Stimulated activated CD8-positive, alpha-beta memory T cell treated with anti-CD3 and anti-CD28 coated beads, Interleukin-15, amount 100 ng/mL, for 48 hours (primary cell): ENCODE measurements at regions not wholly inside any gene's neighbourhood (a gene's known extent, or its start where the extent isn't known, plus 50 kb on each side); places are given as distances from the start of the nearest gene placed in this dataset.

ENCODE experiments used
- DNase-seq, 2 donors: peaks; one replicate each; pipeline ENCODE4 v3.0.0-alpha.2; 2020; ENCODE audit warnings: low read depth in 2 of 2

DNA sequence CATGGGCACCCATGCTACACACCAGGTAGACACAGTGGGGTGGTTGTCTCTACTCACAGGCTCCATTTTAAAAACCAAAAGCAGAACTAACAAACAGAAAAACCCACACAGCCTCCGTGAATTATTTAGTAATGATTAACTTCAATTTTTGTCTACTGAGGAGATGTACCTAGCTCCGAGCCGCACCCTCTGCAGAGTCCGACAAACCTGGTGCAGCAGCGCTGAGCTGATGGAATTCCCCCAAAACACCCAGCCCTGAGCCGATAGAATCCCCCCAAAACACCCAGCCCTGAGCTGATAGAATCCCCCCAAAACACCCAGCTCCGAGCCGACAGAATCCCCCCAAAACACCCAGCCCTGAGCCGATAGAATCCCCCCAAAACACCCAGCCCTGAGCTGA, 927.0 kb downstream of the BRD1 start:
- no peak for DNase-seq

DNA sequence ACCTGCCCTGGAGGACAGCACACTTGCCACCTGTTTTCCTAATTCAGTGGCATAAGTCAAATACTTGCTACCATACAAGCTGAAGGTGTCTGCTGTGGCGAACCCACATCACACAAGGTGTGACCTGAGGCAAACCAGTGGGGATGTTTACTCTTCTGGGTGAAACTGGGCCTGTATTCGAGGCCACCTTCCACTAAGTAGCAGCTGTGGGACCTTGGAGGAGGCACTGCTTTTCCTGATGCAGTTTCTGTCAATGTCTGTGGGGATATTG, 927.4 kb downstream of the BRD1 start:
- DNase-seq: no peak

DNA sequence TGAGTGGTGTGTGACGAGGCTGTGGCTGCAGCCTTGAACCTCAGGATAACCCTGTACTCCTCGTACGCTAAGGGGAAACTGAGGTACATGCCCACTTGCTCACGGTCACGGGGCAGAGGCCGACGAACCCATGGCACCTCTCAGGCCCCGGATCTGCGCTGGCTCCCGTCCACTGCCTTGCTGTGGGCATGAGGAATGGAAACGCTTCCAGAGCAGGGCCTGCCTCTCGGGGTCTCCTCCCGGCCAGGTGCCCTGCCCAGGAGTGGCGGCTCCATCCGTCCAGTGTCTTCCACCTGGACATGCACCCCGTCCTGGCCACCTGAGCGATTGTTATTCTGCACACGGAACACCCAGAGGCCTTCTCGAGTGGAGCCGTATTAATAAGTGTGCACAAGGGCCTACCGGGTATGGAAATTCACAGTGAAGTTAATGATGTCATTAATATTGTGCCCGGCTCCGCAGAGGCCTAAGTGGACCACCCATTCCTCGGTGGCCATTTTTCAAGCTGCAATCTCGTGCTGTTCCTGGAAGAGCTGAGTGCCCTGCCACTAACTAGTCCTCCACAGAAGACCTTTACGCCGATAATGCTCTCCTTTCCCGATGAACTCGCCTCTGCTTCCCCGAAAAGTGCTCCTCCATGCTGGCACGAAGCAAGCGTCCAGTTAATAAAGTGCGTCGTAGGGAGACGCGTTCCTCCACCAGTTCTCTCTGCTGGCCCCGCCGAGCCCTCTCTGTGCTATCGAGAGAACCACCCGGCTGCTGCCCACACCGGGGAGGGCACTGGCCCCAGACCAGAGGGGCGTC, 927.9 kb downstream of the BRD1 start:
- DNase-seq: no peak

DNA sequence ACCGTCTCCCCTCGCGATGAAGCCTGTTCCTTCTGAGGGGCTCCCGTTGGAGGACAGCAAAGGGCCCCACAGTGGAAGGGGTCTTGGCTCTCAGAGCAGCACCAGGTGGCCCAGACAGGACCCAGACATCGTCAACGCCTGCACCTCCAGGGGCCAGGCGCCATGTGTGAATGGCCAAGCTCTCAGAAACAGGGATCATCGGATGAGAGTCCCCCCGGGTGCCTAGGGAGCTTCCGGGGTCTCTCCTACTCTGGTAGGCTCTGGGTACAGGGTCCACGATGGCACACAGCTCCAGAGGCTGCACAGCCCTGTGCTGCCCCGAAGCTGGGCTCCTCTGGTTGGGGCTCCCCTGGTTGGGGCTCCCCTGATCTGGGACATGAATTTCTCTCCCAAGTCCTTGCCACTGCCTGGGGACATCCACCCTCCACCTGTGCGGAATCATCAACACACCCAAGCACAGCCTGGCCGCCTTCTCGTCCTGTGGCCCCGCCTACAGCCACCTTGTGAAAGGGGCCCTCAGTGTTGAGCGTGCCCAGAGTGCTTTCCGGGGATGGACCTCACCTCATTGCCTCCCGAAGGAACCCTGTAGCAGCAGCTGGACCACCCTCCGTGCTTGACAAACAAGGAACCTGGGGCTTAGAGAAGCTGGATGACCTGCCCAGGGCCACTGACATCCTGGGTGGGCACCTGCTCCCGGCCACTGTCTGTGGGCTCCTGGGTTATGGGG, 929.0 kb downstream of the BRD1 start:
- DNase-seq: no peak

DNA sequence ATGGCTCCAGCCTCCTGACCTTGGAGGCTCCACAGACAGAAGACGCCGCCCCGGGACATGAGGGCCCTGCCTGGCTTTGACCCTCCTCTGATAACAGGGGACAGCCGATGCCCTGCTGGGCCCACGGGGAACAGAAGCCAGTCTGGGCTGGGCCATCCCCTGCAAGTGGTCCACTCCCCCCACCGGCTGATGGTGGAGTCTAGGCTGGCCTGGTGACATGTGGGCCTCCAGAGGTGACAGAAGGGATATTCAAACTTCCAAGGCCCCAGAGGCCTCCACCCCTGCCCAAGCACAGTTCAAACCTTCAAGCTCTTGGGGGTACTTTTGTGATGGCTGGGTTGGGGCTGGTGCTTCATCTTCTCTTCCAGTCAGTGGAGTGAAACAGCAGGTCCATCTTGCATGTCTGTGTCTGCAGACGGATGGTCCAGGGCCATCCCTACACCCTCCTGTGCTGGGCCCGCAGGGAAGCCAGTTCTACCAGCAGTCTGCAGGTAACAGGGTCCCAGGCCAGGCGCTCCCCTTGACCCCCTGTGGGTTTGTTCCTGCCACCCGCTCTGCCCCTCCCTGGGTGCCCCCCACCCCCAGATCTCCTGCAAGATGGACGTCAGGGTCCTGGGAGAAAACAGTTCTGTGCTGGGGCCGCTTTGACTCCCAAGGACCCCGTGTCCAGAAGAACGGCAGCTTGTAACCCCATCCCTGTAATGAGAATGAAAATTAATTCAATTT, 929.9 kb downstream of the BRD1 start:
- DNase-seq: no peak

DNA sequence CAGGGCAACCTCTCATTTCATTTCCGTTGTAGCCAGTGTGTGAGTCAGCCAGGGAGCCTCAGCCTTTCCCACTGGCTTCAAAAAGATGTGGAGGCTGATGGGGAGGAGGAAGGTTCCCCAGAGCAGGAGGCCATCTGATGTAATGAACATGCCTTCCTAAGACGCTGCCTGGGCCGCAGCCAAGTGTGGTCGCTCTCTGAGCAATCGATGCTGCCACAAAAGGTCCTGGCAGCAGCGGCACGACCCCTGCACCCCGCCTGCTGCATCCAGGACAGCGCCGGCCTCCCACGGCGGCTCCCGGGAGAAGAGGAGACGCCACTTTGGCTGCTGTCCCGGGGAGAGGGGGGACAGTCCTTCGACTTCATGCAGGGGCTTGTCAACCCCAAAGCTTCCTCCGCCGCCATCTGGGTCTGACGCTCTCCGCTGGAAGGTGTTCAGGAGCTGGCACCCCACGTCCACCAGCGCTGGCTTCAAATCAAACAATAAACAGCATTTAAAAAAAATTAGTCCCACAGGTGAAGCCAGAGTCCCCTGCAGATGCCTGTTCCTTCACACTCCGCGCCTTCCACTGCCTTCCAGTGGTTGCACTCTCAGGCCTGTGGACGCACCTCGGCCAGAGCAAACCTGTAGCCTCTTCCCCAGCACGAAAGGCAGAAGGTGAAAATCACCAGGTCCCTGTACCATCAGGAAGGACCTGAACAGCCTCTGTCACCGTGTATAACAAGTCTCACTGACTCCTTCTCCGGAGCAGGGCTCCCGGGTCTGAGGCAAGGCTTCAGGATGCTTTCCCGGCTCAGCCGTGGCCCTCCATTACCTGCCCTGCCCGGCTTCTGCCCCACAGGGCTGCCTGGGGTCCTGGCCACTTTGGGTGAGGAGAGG, 930.7 kb downstream of the BRD1 start:
- no peak for DNase-seq

DNA sequence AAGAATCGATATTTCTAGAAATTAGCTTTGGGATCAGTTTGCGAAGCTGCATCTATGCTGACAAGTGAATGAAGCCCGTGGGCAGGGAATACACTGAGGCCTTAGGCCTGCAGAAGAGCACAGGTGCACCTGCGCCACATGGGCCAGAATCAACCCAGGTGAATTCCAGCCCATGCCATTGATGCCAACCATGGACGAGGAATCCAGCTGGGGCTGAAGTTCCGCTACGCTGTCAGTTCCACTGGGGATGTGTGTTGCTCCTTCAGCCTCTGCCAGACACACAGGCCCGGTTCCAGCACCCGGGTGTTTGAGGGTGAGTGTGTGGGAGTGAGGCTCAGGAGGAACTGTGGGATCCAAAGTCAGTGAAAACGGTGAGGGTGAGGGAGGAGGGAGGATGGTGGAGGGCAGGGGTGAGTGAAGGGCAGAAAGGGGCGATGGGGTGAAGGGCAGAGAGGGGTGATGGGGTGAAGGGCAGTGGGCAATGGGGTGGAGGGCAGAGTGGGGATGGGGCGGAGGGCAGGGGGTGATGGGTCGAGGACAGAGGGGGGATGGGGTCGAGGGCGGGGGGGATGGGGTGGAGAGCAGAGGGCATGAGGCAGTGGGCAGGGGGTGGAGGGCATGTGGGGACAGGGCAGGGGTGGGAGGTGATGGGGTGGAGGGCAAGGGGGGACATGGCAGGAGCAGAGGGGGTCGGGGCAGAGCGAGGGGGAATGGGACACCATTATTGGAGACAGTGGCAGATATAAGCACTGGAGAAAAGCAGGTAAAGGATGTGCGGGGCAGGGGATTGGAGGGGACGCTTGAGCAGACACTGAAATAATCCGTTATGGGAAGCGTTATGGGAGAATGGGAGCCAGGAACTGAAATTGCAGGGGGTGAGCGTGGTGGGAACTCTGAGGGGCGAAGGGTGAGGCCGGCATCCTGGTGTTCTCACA, 931.6 kb downstream of the BRD1 start:
- DNase-seq: no peak

DNA sequence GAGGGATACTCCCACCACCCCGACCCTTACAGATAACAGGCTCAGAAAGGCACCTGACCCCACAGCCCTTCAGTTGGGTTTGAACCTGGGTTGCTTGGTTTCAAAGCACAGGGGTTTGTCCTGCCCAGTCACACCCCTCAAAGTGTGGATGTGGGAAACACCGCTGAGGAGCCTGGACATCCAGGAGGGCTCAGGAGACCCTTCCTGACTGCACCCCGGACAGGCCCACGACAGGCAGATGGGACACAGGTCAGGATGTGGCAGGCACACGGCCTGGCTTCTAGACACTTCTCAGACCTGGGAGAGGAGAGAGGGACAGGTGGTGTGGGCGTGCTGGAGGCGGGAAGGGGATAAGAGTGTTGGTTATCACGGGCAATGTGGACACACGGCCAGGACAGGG, 932.3 kb downstream of the BRD1 start:
- DNase-seq: no peak

DNA sequence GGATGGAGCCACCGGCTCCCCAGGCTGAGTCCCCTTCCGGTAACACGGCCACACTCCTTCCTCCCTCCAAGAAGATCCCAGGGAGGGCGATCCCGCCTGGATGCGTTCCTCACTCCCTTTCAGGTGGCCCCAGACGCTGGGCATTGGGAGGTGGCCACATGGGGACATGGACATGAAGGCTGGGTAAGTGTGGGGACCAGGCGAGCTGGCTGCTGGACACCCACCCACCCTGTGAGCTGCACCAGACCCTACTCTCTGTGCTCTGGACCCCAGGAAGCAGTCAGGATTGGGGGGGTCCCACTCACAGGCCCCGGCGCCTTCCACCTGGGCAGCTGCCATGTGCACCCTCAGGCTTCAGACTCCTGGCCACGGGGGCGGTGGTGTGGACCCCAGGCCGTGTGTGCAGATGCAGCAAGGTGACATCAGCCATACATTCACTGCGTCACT, 932.8 kb downstream of the BRD1 start:
- no peak for DNase-seq

DNA sequence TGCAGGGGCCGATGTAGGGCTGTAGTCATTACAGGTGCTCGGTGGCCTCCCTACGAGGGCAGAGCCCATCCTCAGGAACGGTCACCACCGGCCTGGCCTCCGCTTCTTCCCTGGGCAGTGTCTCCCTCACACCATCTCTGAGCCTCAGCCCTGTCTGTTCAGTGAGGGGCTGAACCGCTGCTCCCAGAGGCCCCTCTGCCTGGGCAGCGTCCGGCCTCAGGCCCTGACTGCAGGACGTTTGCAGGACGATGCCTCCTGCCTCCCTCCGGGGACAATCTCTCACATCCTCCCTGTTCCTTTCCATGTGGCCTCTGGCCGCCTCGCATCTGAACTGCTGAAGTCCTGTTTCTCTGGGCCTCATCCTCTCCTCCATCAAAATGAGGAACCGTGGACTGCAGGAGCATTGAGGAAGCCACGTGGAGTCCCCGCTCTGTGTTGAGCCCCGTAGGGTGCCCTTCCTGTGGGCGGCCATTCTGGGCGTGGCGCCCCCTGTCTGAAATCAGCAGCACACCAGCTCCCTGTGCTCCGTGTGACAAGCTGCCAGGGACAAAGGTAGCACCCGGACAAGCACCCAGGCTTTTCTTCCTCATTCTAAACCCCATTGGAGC, 933.5 kb downstream of the BRD1 start:
- no peak for DNase-seq

DNA sequence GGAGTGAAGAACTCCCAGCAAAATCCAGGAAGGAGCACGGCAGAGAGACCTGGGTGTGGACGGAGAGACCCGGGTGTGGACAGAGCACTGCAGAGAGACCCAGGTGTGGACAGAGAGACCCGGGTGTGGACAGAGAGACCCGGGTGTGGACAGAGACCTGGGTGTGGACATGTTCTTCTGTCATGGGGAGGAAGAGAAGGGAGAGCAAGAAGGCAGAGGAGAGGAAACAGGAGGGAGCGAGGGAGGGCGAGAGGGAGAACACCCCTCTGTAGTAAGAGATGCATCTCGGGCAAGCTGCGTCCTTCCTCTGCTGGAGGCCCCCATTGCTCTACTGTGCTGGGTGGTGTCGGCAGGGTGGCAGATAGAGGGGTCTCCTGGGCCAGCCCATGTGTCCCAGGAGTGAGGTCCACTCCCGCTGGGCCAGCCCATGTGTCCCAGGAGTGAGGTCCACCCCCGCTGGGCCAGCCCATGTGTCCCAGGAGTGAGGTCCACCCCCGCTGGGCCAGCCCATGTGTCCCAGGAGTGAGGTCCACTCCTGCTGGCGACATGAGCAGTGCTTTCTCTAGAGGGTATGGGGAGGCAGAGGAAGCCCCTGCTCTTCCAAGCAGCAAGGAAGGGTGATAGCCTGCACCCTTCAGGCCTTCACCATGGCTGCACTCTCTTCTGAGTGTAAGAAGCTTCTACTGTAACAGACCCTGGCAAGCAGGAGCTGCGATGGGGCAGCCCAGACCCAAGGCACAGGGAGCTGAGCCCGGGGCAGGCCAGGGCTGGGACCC, 934.2 kb downstream of the BRD1 start:
- DNase-seq: no peak

DNA sequence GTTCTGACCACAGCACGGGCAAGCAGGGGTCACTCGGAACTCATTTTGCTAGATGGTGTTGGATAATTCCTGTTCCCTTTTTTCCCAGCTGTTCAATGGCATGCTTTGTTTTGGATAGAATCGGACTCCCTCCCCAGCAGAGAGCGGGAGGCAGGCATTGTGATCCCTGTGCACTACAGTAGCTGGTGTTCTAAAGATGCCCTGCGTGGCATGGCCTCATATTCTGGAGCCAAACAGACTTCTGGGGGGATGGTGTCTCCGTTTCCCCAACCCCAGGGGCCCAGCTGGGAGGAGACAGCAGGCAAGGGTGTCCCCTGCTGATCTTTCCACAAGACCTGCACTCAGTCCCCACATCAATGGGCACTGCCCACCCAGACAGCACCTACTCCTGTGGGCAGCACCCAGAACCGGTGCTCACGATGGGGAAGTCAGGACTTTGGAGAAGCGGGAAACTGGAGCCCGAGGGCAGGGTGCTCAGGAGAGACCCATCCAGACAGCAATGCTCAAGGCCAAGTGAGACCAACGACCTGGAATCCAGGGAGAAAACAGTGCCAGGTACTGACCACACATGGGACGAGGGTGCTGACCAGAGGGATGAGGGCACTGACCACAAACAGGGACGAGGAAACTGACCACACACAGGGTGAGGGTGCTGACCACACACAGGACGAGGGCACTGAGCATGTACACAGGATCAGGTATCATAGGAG, 934.9 kb downstream of the BRD1 start:
- no peak for DNase-seq

DNA sequence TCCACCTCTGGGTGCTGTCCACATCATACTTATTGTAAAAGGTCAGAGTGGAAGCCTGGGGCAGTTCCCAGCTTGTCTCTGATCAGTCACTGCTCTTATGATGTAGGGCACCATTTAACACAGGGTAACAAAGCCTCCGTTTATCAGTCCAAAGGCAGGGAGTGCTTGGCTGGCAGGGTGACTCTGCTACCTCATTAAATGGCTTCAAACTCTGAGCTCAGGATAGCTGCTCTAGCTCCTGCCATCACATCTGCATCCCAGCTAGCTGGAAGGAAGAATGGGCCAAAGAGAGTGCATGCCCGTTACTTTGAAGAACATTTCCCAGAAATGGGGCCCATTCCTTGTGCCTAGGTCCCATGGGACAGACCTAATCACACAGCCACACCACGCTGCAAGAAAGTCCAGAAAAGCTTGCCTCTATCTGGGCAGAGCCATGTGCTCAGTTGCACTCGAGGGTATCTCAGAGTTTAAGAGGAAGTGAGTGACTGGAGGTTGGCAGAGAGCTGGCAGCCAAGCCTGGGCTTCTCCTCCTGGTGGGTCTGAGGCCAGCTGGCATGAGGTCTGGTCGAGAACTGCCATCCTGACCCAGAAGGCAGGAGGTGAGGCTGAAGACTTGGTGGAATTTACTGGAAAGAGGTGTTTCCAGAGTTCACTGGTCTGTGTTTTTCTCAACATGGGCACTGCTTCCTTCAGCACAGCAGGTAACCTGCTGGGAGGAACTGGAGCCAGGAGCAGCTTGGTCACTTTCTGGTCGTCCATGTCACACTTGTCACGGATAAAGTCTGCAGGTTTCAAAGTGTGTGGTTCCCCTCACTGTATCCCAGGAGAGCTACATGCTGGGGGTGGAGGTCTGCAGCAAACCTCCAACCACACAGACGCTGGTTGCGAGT, 935.7 kb downstream of the BRD1 start:
- no peak for DNase-seq

DNA sequence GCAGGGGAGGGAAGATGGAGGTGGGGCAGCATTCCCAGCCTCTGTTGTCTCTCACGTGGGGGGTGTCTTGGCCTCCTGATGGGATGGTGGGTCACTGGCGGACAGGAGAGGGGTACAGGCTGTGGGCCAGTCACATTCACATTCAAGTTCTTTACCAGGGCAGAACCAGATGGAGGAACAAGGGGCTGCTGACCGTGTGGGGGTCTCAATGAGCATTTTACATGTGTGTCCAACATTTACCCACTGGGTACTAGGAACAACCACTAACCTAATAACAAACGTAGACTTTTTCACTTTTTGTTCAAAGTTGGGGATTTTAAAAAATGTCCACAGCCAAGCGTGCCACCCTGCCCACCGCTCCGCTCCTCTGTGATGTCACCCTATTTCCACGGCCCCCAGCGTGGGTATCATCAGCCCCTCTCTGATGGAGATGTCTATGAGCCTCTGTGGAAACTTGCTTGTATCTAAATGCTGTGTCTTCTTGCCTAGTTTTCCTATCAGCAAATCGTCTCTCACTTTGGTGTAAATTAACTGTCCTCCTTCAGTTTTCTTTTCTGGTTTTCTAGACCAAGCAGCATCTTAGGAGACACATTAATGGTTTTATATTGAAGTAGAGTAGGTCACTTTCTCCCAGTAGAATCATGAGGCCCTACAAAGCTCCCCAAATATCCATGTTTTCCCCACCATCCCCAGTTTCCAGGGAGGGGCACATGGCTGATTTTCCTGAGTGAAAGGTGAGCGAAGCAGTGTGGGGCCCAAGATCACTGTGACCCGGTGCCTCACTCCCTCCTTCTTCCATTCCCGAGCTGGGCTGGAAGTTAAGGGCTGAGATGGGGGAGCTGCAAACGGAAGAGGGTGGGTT, 936.7 kb downstream of the BRD1 start:
- no peak for DNase-seq

DNA sequence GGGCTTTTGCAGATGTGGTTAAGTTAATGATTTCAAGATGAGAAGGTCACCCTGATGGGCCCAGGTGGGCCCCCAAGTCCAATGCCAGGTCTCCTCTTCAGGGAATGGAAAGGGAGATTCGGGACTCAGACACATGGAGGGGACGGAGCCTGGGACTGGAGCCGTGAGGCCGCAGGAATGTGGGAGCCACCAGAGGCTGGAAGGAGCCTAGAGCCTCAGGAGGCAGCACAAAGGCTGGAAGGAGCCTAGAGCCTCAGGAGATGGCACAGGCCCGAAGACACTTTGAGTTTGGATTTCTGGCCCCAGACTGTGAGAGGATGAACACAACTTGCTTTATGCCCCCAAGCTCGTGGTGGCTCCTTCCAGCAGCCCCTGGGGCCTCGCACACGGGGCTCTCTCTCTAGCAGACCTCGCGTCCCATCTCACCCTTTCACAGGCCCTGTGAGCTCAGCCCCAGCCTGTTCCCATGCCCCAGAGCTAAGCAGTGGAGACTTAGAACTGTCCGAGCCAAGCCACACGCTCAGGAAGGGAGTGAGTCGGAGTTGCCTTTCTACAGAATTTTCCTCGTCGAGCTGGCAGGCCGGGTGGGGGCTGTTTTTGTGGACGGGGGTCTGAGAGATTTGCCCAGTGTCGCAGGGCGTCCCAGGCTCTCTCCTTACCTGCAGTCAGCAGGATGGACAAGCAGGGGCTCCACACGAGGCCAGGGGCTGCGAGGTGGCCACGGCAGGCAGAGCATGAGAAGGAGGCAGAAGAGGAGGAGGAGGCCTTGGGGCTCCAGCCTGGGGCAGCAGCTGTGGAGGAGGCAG, 937.6 kb downstream of the BRD1 start:
- no peak for DNase-seq

DNA sequence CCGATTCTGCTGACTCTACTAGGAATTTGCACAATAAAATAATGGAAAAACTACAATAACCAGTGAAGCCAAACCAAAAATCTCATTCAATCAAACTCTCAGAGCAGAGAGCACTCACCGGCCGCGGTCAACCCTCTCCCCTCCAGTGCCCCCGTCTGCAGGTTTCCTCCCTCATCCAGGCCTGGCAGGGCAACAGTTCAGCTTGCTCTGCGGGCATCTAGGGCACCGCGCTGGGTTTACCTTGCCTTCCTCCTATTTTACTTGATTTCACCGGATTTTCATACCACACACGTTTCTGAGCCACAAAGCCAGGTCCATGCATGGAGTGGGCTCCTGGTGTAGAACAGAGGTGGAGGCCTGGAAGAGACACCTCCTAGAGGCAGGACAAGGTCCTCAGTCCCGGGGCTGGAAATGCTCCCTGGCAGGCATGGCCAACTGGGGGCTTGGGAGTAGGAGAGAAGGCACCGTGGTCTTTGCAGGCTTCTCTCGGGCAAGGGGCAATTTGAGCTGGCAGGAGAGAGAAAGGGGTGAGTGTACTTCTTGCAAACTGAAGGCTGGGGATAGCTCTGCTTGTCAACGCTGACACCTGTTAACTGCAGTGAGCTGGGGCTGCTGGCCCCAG, 938.4 kb downstream of the BRD1 start:
- DNase-seq: no peak
